ENCODE measurements at regions not wholly inside any gene's neighbourhood (a gene's known extent, or its start where the extent isn't known, plus 50 kb on each side); places are given as distances from the start of the nearest gene placed in this dataset.

DNA sequence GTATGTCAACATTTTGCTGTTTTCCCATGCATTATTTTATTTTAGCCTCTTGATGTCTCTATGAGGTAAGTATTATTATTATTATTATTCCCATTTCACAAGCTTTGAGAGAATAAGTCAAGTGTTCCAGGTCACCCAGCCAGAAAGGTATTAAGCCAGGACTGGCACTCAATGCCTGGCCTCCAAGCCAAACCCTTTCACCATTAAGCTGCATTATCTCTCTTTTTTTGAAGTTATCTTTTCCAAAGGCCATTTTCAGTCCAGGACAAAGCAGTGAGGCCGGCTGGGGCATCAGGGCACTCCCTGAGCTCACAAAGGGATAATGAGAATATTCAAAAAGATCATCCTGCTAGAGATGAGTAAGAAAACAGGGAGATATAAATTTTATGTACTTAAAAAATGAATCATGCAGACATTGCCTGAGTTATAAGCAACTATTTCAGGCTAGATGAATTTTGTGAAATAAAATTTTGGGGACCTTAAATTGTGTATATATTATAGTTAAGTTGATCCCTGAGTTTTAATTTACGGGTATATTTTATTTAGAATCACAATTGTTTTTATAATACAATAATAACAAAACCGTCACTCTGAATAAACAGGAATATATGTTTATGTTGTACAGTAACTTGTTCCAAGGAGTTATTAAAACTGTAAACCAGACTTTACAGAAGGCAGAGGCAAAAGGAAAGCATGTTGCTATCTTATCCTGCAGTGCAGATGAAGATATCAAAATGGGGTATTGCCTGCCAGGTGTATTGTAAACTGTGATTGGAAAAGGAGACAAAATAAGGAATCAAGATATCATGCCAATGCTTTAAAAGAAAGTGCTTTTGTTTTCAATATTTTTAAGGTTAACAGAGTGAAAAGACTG lies 51.3 kb upstream of the CAV2 start:
- Histone ChIP-seq H3K4me3 (no peak overlapping the region), H3K27ac (no peak overlapping the region), H3K4me1 (no peaks in the 10 kb centered on the region), H3K36me3 (no peaks in the 10 kb centered on the region), H3K27me3 (no peaks in the 10 kb centered on the region), H3K9me3 (no peaks in the 10 kb centered on the region)
- DNase-seq (ENCODE audit: low spot score in 2 of 2), result no peak
- intact Hi-C loops (cut with DNase I; ENCODE audit: low total_unique reads), result no loop called here
- TF ChIP-seq POLR2A (IDR thresholded peaks at IDR 0.05) (no peak), POLR2AphosphoS5 (IDR thresholded peaks at IDR 0.05) (no peak)
- TF ChIP-seq, protein P1, sequence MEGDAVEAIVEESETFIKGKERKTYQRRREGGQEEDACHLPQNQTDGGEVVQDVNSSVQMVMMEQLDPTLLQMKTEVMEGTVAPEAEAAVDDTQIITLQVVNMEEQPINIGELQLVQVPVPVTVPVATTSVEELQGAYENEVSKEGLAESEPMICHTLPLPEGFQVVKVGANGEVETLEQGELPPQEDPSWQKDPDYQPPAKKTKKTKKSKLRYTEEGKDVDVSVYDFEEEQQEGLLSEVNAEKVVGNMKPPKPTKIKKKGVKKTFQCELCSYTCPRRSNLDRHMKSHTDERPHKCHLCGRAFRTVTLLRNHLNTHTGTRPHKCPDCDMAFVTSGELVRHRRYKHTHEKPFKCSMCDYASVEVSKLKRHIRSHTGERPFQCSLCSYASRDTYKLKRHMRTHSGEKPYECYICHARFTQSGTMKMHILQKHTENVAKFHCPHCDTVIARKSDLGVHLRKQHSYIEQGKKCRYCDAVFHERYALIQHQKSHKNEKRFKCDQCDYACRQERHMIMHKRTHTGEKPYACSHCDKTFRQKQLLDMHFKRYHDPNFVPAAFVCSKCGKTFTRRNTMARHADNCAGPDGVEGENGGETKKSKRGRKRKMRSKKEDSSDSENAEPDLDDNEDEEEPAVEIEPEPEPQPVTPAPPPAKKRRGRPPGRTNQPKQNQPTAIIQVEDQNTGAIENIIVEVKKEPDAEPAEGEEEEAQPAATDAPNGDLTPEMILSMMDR (IDR thresholded peaks at IDR 0.05), result no peak

DNA sequence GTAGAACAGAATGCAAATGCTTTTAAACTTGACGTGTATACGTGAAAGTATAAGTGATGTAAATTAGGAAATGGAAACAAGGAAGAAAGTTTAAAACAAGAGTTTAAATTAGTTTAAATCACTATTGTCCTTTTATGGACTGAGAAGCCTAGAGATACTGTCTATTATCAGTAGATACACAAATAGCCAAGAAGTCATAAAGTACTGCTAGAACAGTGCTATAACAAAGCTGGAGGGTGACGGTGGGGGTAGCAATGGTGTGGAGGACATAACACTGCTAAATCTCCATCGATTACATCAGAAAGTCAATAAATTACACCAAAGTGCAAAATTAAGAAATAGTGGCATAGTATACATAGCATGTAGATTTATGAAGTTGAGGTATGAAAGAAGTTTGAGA lies 50.1 kb upstream of the CAV2 start:
- Histone ChIP-seq H3K27ac (no peak overlapping the region), H3K4me1 (no peaks in the 10 kb centered on the region)

More for the DNA sequence above, 50.1 kb upstream of the CAV2 start:
- Histone ChIP-seq H3K4me3 (no peak overlapping the region), H3K9me3 (no peaks in the 10 kb centered on the region), H3K27me3 (no peaks in the 10 kb centered on the region), H3K36me3 (no peaks in the 10 kb centered on the region)
- intact Hi-C loops (cut with DNase I; ENCODE audit: low total_unique reads), result no loop called here
- TF ChIP-seq POLR2A (IDR thresholded peaks at IDR 0.05) (no peak), POLR2AphosphoS5 (IDR thresholded peaks at IDR 0.05) (no peak)
- TF ChIP-seq, protein P1 (IDR thresholded peaks at IDR 0.05), result no peak
- DNase-seq (ENCODE audit: low spot score in 2 of 2), result no peak
